ENCODE measurements at regions not wholly inside any gene's neighbourhood (a gene's known extent, or its start where the extent isn't known, plus 50 kb on each side); places are given as distances from the start of the nearest gene placed in this dataset.

DNA sequence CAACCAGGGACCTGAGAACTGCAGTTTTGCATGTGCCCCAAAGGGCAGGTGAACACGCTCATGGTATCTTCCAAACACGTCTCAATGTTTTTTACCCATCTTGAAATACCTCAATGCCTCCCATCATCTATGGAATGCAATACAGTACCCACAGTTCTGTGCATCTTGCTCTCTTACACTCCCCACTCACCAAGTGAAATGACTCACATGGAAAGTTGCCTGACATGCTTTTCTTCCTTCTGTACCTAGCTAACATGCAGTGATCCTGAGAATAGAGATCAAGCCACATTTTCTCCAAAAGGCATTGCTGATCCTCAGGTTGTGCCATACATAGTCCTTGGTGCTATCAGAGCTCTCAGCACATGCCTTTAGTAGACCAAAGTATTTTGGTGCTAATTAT, 373.9 kb downstream of the GPD2 start:
- H3K4me3 ChIP-seq (ENCODE audit: low read depth, low read length) = no peak overlapping the region
- no peaks in the 10 kb centered on the region for H3K36me3 ChIP-seq (ENCODE audit: control insufficient read depth, insufficient read depth, low read length)
- no peaks in the 10 kb centered on the region for H3K27me3 ChIP-seq (ENCODE audit: control insufficient read depth, insufficient read depth, low read length)
- H3K9ac ChIP-seq (ENCODE audit: low read depth, low read length) = no peak overlapping the region
- H3K9me3 ChIP-seq (ENCODE audit: control insufficient read depth, insufficient read depth, low read length) = no peaks in the 10 kb centered on the region
- H3K4me1 ChIP-seq (ENCODE audit: control insufficient read depth, insufficient read depth, low read length) = no peaks in the 10 kb centered on the region

GRCh38 chr2:156812496-156812895, 376.3 kb downstream of the GPD2 start:
- Histone ChIP-seq H3K4me1 (ENCODE audit: control insufficient read depth, insufficient read depth, low read length) (no peaks in the 10 kb centered on the region), H3K9me3 (ENCODE audit: control insufficient read depth, insufficient read depth, low read length) (no peaks in the 10 kb centered on the region), H3K27me3 (ENCODE audit: control insufficient read depth, insufficient read depth, low read length) (no peaks in the 10 kb centered on the region), H3K4me3 (ENCODE audit: low read depth, low read length) (no peak overlapping the region), H3K36me3 (ENCODE audit: control insufficient read depth, insufficient read depth, low read length) (no peaks in the 10 kb centered on the region), H3K9ac (ENCODE audit: low read depth, low read length) (no peak overlapping the region)

GRCh38 chr2:156817430-156817829, 381.3 kb downstream of the GPD2 start:
- Histone ChIP-seq H3K9ac (ENCODE audit: low read depth, low read length) (no peak overlapping the region), H3K9me3 (ENCODE audit: control insufficient read depth, insufficient read depth, low read length) (no peaks in the 10 kb centered on the region), H3K36me3 (ENCODE audit: control insufficient read depth, insufficient read depth, low read length) (no peaks in the 10 kb centered on the region), H3K4me3 (ENCODE audit: low read depth, low read length) (no peak overlapping the region), H3K27me3 (ENCODE audit: control insufficient read depth, insufficient read depth, low read length) (no peaks in the 10 kb centered on the region), H3K4me1 (ENCODE audit: control insufficient read depth, insufficient read depth, low read length) (no peaks in the 10 kb centered on the region)

DNA sequence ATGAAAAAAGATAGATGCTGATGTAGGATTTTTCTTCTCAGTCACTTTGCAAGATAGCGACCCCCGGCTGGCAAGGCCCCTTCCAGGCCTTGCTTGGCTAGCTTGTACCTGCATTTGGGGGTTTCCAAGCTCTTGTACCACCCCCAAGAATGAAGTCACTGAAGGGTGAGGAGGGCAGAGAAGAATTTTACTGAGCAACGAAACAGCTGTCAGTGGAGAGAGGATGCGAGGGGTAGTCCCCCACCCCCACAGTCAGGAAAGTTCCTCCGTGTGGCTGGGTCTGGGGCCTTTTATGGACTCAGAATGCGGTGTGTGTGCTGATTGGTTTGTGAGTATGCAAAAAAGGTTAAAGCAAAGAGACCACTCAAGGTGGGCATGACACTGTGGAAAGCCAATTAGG, 382.0 kb downstream of the GPD2 start:
- Histone ChIP-seq H3K36me3 (ENCODE audit: control insufficient read depth, insufficient read depth, low read length) (no peaks in the 10 kb centered on the region), H3K9me3 (ENCODE audit: control insufficient read depth, insufficient read depth, low read length) (no peaks in the 10 kb centered on the region), H3K9ac (ENCODE audit: low read depth, low read length) (no peak overlapping the region), H3K4me1 (ENCODE audit: control insufficient read depth, insufficient read depth, low read length) (no peaks in the 10 kb centered on the region), H3K27me3 (ENCODE audit: control insufficient read depth, insufficient read depth, low read length) (no peaks in the 10 kb centered on the region), H3K4me3 (ENCODE audit: low read depth, low read length) (no peak overlapping the region)

DNA sequence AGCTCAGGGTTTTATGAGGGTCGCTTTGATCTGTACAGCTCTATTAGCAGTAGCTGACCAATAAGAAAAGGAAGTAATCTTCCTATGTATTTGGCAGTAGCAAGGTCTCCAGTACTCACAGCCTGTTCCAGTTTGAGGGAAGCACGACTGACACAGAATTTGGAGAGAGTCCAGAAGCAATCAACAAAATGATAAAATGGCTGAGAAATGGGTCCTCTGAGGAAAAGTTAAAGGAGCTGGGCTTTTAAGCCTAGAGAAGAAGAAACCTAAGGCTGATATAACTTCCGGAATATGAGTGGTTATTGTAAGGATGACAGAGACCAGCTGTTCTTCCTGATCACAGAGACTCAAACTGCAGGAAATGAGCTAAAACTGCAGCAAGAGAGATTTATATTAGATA, 382.8 kb downstream of the GPD2 start:
- no peak overlapping the region for H3K9ac ChIP-seq (ENCODE audit: low read depth, low read length)
- H3K36me3 ChIP-seq (ENCODE audit: control insufficient read depth, insufficient read depth, low read length) = no peaks in the 10 kb centered on the region
- no peaks in the 10 kb centered on the region for H3K9me3 ChIP-seq (ENCODE audit: control insufficient read depth, insufficient read depth, low read length)
- no peak overlapping the region for H3K4me3 ChIP-seq (ENCODE audit: low read depth, low read length)
- H3K4me1 ChIP-seq (ENCODE audit: control insufficient read depth, insufficient read depth, low read length) = no peaks in the 10 kb centered on the region
- H3K27me3 ChIP-seq (ENCODE audit: control insufficient read depth, insufficient read depth, low read length) = no peaks in the 10 kb centered on the region

DNA sequence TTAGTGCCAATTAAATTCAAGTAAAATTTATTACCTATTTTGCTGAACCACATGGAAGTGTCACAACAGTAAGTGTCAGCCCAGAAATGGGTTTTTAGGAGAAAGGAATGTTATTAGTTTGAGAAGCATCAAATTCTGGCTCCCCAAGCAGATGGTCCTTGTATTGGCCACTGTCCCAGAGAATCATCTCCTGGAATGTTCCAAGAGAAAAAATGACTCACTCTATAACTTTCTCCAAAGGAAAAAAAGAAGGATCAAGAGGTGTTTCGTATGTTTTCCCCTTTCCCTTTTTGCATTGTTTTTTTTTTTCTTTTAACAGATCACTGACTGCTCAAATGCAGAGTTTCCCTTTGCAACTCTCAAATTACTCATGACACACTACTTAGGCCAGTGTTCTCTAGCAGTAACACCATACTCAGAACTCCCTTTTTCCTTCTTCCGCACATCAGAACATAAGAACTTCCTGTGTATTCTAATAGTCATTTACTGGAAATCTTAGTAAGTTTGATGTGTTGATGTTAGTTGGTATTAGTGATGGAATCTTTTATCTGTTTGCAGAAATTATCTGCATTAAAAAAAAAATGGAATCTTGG, 390.3 kb downstream of the GPD2 start:
- no peaks in the 10 kb centered on the region for H3K36me3 ChIP-seq (ENCODE audit: control insufficient read depth, insufficient read depth, low read length)
- no peaks in the 10 kb centered on the region for H3K27me3 ChIP-seq (ENCODE audit: control insufficient read depth, insufficient read depth, low read length)
- no peak overlapping the region for H3K9ac ChIP-seq (ENCODE audit: low read depth, low read length)
- H3K9me3 ChIP-seq (ENCODE audit: control insufficient read depth, insufficient read depth, low read length) = no peaks in the 10 kb centered on the region
- H3K4me1 ChIP-seq (ENCODE audit: control insufficient read depth, insufficient read depth, low read length) = no peaks in the 10 kb centered on the region
- no peak overlapping the region for H3K4me3 ChIP-seq (ENCODE audit: low read depth, low read length)

DNA sequence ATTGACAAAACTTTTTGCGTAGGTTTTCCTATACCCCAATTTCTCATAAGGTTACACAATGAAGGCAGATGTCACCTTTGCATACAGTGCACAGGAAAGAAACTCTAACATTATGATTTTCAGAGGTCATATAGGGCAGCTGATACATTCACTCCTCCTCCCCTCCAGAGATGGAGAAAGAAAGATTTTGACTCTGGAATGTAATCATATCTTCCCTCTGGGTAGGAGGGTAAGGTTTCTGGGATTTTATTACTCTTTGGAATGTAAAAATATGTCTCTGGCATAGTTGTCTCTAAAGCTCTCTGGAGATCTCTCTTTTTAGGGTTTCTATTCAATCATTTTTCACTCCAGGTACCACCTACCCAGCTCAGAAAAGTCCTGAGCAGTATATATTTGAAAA, 398.3 kb downstream of the GPD2 start:
- no peaks in the 10 kb centered on the region for H3K27me3 ChIP-seq (ENCODE audit: control insufficient read depth, insufficient read depth, low read length)
- no peaks in the 10 kb centered on the region for H3K36me3 ChIP-seq (ENCODE audit: control insufficient read depth, insufficient read depth, low read length)
- no peaks in the 10 kb centered on the region for H3K4me1 ChIP-seq (ENCODE audit: control insufficient read depth, insufficient read depth, low read length)
- H3K4me3 ChIP-seq (ENCODE audit: low read depth, low read length) = no peak overlapping the region
- no peak overlapping the region for H3K9ac ChIP-seq (ENCODE audit: low read depth, low read length)
- no peaks in the 10 kb centered on the region for H3K9me3 ChIP-seq (ENCODE audit: control insufficient read depth, insufficient read depth, low read length)

GRCh38 chr2:156837635-156838370, 401.6 kb downstream of the GPD2 start:
- H3K36me3 ChIP-seq (ENCODE audit: control insufficient read depth, insufficient read depth, low read length) = no peaks in the 10 kb centered on the region

GRCh38 chr2:156841321-156841720, 405.1 kb downstream of the GPD2 start:
- Histone ChIP-seq H3K27me3 (ENCODE audit: control insufficient read depth, insufficient read depth, low read length) (no peaks in the 10 kb centered on the region), H3K4me3 (ENCODE audit: low read depth, low read length) (no peak overlapping the region), H3K36me3 (ENCODE audit: control insufficient read depth, insufficient read depth, low read length) (no peaks in the 10 kb centered on the region), H3K4me1 (ENCODE audit: control insufficient read depth, insufficient read depth, low read length) (no peaks in the 10 kb centered on the region), H3K9ac (ENCODE audit: low read depth, low read length) (no peak overlapping the region), H3K9me3 (ENCODE audit: control insufficient read depth, insufficient read depth, low read length) (no peaks in the 10 kb centered on the region)

More at GRCh38 chr2:156837635-156838370, 401.6 kb downstream of the GPD2 start:
- no peak overlapping the region for H3K4me3 ChIP-seq (ENCODE audit: low read depth, low read length)
- H3K27me3 ChIP-seq (ENCODE audit: control insufficient read depth, insufficient read depth, low read length) = no peaks in the 10 kb centered on the region
- H3K4me1 ChIP-seq (ENCODE audit: control insufficient read depth, insufficient read depth, low read length) = no peaks in the 10 kb centered on the region
- H3K9ac ChIP-seq (ENCODE audit: low read depth, low read length) = no peak overlapping the region
- H3K9me3 ChIP-seq (ENCODE audit: control insufficient read depth, insufficient read depth, low read length) = no peaks in the 10 kb centered on the region

- Histone ChIP-seq H3K4me1 (ENCODE audit: control insufficient read depth, insufficient read depth, low read length) (no peaks in the 10 kb centered on the region), H3K9ac (ENCODE audit: low read depth, low read length) (no peak overlapping the region)
These were observed 409.8 kb downstream of the GPD2 start for GRCh38 chr2:156845806-156846558.

GRCh38 chr2:156852210-156852609, 405.3 kb upstream of the GALNT5 start:
- Histone ChIP-seq H3K4me3 (ENCODE audit: low read depth, low read length) (no peak overlapping the region), H3K9me3 (ENCODE audit: control insufficient read depth, insufficient read depth, low read length) (no peaks in the 10 kb centered on the region), H3K36me3 (ENCODE audit: control insufficient read depth, insufficient read depth, low read length) (no peaks in the 10 kb centered on the region), H3K27me3 (ENCODE audit: control insufficient read depth, insufficient read depth, low read length) (no peaks in the 10 kb centered on the region), H3K9ac (ENCODE audit: low read depth, low read length) (no peak overlapping the region), H3K4me1 (ENCODE audit: control insufficient read depth, insufficient read depth, low read length) (no peaks in the 10 kb centered on the region)

More at GRCh38 chr2:156845806-156846558, 409.8 kb downstream of the GPD2 start:
- no peaks in the 10 kb centered on the region for H3K9me3 ChIP-seq (ENCODE audit: control insufficient read depth, insufficient read depth, low read length)
- H3K4me3 ChIP-seq (ENCODE audit: low read depth, low read length) = no peak overlapping the region
- no peaks in the 10 kb centered on the region for H3K27me3 ChIP-seq (ENCODE audit: control insufficient read depth, insufficient read depth, low read length)
- H3K36me3 ChIP-seq (ENCODE audit: control insufficient read depth, insufficient read depth, low read length) = no peaks in the 10 kb centered on the region

DNA sequence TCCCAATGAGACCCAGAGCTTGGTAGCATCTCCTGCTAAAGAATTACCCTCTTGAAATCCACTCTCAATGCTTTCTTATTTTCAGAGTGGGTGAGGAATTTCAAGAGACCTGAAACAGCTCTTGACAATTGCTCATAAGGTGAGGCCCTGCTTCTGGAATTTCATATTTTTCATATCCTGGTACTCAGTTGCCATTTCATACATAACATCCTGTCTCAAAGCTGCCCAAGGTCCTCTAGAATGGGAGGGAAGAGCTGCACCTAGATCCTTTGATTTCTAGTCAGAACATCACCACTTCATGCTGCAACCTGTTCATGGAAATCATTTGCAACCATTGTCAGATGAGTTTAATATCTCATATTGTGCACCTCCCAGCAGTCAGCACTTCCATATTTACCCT, 404.8 kb upstream of the GALNT5 start:
- Histone ChIP-seq H3K4me1 (ENCODE audit: control insufficient read depth, insufficient read depth, low read length) (no peaks in the 10 kb centered on the region), H3K4me3 (ENCODE audit: low read depth, low read length) (no peak overlapping the region), H3K9ac (ENCODE audit: low read depth, low read length) (no peak overlapping the region), H3K27me3 (ENCODE audit: control insufficient read depth, insufficient read depth, low read length) (no peaks in the 10 kb centered on the region), H3K36me3 (ENCODE audit: control insufficient read depth, insufficient read depth, low read length) (no peaks in the 10 kb centered on the region), H3K9me3 (ENCODE audit: control insufficient read depth, insufficient read depth, low read length) (no peaks in the 10 kb centered on the region)

All from iPS-15b (cell line).